ENCODE measurements at regions not wholly inside any gene's neighbourhood (a gene's known extent, or its start where the extent isn't known, plus 50 kb on each side); places are given as distances from the start of the nearest gene placed in this dataset.
"Not testable (repeated sequence)": the region's sequence is repeated elsewhere in the genome, so short reads cannot be mapped to it uniquely, and the experiment has no call there.

DNA sequence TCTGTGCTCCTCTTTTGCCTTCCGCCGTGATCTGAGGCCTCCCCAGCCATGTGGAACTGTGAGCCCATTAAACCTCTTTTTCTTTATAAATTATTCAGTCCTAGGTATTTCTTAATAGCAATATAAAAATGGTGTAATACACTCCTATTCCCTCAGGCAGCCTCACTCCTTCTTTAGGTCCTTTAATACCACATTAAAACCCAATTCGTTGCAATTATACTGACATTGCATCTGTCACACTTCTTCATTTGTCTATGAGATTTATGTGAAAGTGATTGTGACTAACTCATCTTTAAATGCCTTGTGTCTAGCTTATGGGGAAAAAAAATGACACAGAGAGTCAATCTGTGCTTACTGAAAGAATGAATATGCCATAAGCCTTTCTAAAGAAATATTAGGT, 1035.2 kb upstream of the SLIT2 start:
- no peak for DNase-seq (ENCODE audit: low spot score)

DNA sequence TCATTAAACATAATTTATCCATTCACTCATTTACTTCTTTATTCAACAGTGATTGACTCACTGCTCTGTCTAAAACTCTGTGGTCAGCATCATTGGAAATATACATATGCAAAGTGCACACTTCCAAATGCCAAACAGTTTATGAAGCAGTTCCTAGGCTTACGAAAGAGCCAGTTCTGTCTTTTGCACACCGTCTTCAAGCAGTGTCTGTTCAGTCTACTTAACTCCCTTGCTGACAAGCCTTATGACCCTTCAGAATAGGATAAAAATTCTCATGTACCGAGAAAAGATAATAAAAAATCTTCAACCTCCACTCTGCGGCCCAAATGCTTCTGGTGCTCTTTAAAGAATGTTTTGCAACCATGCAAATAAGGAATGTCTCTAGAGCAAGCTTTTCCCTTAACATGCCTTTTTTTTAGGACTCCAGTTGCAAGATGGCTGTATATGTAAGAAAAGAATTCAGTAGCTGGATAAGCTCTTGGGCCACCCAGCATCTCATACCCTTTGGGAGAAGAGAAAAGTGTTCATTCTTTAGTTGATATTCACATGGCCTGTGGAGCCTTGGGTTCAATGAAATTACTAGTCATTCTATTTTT, 1037.0 kb upstream of the SLIT2 start:
- DNase-seq (ENCODE audit: low spot score), result no peak

DNA sequence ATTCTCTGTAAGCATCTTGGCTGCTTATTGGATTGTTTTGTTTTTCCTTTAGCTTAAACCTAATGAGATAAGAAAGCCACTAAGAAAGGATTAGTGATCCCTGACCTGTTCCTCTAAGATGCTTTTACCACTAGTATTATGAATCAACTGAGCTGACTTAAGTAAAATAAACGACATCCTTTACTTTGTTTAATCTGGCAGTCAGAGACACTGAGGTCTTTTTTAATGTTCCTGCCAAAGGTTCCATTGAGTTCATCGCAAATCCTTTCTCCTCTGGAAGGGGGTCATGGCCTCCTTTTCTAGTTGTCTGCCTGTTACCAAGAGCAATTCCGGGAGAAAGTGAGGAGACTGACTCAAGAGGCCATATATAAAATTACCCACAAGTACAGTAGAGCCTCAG, 1038.3 kb upstream of the SLIT2 start:
- no peak for DNase-seq (ENCODE audit: low spot score)

GRCh38 chr4:19205853-19206252, 1045.9 kb upstream of the SLIT2 start:
- no peak for DNase-seq (ENCODE audit: low spot score)

DNA sequence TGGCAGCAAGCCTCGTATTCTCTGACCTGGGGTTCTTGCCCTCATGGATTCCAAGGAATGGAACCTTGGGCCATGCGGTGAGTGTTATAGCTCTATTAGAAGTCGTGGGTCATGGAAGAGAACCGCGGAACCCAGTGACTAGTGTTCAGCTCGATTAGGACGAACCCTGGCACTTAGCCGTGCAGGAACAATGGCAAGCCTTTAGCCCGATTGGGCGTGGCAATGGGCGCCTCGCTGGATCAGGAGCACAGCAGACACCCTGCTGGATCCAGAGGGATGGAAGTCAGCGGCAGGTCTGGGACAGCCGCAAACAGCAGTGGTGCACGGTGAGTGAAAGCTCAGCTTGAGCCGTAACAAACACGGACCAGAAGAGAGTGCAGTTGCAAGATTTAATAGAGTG, 1053.9 kb upstream of the SLIT2 start:
- not testable (repeated sequence) for DNase-seq (ENCODE audit: low spot score)

DNA sequence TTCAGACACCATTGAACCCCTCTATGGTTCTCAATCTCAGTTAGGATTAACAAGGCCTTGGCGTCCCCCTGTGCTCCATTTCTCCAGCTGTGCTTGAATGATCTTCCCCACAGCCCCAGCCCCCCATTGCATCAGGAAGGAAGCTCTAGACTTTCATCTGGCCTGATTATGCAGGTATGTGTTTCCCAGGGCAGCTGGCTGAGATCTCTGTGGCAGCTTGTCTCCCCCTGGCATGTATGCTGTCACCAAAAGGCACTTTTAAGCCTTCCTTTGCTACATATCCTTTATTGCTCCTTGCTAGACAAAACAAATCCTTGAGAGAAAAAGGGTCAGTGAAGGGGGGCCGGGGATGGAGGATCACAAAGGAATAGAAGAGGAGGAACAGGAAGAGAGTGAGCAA, 1056.0 kb upstream of the SLIT2 start:
- DNase-seq (ENCODE audit: low spot score), result no peak

DNA sequence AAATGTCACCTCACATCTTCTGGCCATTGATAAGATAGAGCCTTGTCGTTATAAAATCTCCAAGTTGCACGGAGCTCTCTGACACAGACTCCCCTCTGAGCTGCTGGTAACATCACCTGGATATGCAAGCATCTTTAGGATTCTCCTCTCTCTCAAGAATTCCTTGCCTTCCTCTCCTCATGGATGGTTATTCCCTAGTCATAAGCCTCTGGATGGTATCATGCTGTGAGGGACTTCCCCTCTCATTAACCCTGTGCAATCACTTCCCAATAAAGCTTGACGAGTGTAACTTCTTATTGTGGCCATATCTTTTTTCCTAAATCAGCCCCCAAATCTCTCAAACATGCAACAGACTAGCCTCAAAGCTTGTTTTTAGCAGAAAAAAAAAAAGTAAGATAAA, 1057.0 kb upstream of the SLIT2 start:
- no peak for DNase-seq (ENCODE audit: low spot score)

DNA sequence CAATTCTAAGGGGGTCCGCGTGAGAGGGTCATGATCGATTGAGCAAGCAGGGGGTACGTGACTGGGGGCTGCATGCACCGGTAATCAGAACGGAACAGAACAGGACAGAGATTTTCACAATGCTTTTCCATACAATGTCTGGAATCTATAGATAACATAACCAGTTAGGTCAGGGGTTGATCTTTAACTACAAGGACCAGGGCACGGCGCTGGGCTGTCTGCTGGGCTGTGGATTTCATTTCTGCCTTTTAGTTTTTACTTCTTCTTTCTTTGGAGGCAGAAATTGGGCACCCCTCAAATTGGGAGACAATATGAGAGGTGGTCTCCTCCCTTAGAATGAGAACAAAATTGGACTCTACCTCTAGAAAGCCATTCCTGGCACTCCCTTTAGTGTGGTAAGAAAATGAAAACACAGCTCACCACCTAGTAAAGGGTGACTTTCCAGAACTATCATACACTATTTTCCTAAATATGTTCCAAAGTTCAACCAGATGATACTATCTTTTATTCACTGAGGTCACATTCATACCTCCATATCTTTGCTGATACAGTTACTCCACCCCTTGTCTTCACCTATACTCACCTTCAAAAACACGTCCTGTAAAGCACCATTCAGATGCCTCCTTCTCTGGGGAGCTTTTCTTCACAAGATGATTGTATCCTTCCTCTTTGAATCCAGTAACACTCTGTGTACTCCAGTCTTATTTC, 1058.3 kb upstream of the SLIT2 start:
- DNase-seq (ENCODE audit: low spot score), result no peak

DNA sequence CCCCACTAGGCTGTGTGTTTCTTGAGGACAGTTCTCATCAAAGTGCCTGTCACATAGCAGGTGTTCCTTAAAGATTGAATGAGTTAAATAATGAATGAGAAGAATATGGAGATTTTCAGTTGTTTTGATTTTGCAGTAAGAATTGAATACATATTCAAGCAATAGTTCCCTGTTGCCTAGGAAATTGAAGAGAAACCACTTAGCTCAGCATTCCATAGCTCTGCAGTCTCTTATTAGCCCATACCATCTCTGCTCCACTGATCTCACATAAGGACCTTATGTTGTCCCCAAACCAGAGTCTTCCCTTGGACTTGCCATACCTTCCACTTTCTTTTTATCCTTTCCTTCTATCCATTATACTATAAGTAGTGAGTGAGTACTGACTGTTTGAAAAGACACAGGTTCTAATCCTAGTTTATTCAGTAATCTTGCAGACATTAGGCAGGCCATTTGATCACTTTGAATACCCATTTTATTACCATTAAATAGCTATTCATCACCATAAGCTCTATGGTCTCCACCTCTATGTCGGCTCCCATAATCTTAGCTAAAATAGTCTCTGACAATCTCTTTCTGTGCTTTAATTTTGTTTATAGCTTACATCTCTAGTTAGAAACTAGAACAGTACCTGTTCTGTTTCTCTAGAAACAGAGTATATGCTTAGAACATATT, 1059.6 kb upstream of the SLIT2 start:
- DNase-seq (ENCODE audit: low spot score), result no peak

GRCh38 chr4:19187691-19188090, 1064.0 kb upstream of the SLIT2 start:
- DNase-seq (ENCODE audit: low spot score), result no peak

- DNase-seq (ENCODE audit: low spot score), result no peak
Observed at GRCh38 chr4:19187096-19187495, 1064.6 kb upstream of the SLIT2 start.

DNA sequence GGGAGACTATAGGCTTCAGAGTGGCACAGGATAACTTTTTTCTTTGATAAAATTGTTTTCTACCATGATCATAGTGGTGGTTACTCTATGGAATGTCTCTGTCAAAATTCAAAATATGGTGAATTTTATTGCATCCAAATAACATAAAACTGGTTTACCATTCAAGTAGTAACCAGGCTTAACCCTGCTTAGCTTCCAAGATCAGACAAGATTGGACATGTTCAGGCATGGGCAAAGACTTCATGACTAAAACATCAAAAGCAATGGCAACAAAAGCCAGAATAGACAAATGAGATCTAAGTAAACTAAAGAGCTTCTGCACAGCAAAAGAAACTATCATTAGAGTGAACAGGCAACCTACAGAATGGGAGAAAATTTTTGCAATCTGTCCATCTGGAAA, 1070.1 kb upstream of the SLIT2 start:
- DNase-seq (ENCODE audit: low spot score), result not testable (repeated sequence)

DNA sequence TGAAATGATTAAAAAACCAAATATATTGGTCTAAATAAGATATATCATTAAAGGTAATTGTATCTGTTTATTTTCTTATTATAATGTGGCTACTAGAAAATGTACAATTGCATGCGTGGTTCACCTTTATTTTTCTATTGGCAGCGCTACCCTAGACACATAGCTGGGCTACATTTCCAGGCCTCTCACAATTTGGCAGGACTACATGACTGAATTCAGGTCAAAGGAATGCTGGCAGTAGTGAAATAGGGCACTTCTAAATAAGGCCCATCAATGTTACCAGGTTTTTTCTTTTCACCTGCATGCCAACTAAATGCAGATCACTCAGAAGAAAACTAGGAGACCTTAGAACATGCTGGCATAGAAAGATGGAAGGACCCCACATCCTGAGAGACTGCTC, 1072.9 kb upstream of the SLIT2 start:
- DNase-seq (ENCODE audit: low spot score), result no peak

- no peak for DNase-seq (ENCODE audit: low spot score)
Observed at GRCh38 chr4:19177616-19178015, 1074.1 kb upstream of the SLIT2 start.

DNA sequence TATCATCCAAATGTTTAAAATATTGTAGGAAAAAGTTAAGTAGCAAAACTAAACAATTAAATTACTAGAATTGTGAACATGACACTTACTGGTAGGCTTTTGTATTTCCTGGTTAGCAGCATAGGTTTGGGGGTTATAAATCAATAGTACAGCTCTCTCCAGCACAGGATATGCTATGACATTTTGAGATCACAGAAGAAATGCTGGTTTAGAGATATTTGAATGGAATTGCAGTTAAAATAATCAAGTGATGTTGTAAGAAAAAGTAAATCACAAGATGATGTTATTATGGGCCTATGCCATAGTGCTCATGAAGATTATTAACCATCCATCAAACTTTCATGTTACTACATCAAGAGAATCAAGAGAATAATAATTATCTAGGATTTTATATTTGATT, 1079.9 kb upstream of the SLIT2 start:
- no peak for DNase-seq (ENCODE audit: low spot score)

DNA sequence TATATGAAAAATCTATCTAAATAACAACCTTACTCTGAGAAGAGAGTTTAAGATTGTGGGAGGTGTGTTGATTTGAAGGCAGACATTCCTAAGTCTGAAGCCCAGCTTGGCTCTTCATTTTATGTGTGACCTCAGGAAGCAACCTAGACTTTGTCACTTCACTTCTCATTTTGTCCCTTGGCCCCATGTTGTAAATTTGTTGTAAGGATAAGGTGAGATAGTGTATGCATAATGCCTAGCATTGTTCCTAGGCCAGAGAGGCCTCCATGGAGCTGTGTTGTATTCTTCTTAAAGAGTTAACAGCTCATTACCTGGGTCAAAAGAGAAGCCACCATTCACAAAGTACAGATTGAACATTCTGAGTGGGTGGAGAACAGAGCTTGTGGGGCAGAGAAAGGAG, 1084.4 kb upstream of the SLIT2 start:
- DNase-seq (ENCODE audit: low spot score), result no peak

- no peak for DNase-seq (ENCODE audit: low spot score)
Observed at GRCh38 chr4:19164334-19164733, 1087.4 kb upstream of the SLIT2 start.

DNA sequence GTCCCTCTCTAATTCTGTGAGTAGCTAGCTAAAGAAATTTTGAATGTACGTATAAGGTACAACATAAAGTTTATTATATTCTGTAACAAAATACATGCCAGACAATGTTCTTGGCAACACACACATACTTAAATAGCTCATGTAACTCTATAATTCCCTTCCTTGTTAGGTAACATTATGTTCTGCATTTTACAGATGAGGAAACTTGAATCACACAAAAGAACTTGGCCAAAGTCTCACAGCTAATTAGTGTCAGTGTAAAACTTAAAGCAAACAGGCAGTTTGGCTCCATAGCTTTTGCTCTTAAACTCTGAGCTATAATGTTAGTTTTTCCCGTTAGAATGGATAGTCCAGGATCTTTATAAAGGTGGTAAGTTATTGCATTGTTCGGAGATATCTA, 1091.8 kb upstream of the SLIT2 start:
- DNase-seq (ENCODE audit: low spot score), result no peak

GRCh38 chr4:19158107-19158809, 1093.4 kb upstream of the SLIT2 start:
- DNase-seq (ENCODE audit: low spot score), result no peak

GRCh38 chr4:19156786-19157185, 1094.9 kb upstream of the SLIT2 start:
- no peak for DNase-seq (ENCODE audit: low spot score)

- DNase-seq (ENCODE audit: low spot score), result no peak
Observed at GRCh38 chr4:19155568-19155967, 1096.1 kb upstream of the SLIT2 start.

GRCh38 chr4:19154267-19154666, 1097.4 kb upstream of the SLIT2 start:
- not testable (repeated sequence) for DNase-seq (ENCODE audit: low spot score)

- DNase-seq (ENCODE audit: low spot score), result no peak
Observed at GRCh38 chr4:19152264-19152663, 1099.4 kb upstream of the SLIT2 start.
